ENCODE measurements at regions not wholly inside any gene's neighbourhood (a gene's known extent, or its start where the extent isn't known, plus 50 kb on each side); places are given as distances from the start of the nearest gene placed in this dataset.

DNA sequence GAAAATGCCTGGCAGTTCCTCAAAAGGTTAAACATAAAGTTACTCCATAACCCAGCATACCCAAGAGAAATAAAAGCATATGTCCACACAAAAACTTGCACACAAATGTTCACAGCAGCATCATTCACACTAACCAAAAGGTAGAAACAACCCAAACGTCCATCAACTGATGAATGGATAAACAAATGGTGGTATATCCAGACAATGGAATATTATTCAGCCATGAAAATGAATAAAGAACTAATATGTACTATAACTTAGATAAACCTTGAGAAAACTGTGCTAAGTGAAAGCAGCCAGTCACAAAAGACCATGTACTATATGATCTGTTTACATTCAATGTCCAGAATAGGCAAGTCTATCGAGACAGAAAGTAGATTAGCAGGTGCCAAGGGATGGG, 60.4 kb downstream of the CAMK2N1 start:
- Histone ChIP-seq H3K4me3 (no peak overlapping the region), H3K27me3 (ENCODE audit: insufficient read depth) (peaks cover 18% of the 10 kb centered on the region), H3K79me2 (replicated peaks; ENCODE audit: insufficient read depth) (no peaks in the 10 kb centered on the region), H3K4me1 (ENCODE audit: insufficient read depth) (no peaks in the 10 kb centered on the region), H3K36me3 (ENCODE audit: insufficient read depth) (no peaks in the 10 kb centered on the region), H3K9me2 (ENCODE audit: insufficient read depth) (no peaks in the 10 kb centered on the region), H2AFZ (no peak overlapping the region), H4K20me1 (replicated peaks; ENCODE audit: insufficient read depth) (no peaks in the 10 kb centered on the region), H3F3A (replicated peaks; ENCODE audit: low read depth) (no peaks in the 10 kb centered on the region), H3K27ac (ENCODE audit: low read depth) (no peak overlapping the region), H3K4me2 (no peak overlapping the region)
- Mint-ChIP-seq H3K36me3 (ENCODE audit: low read depth) (no peaks in the 10 kb centered on the region; the same call in 2 of the 3 replicates), H3K9me3 (peaks cover 23% of the 10 kb centered on the region), H3K27me3 (ENCODE audit: insufficient read depth, low read depth, poor library complexity) (peaks cover 11% of the 10 kb centered on the region), H3K4me1 (no peaks in the 10 kb centered on the region), H3K27ac (no peak overlapping the region), H3K4me3 (no peak overlapping the region)
- TF ChIP-seq POLR2AphosphoS5 (IDR thresholded peaks at IDR 0.05; ENCODE audit: low read depth), result no peak
- no peak for TF ChIP-seq JUNB (IDR thresholded peaks at IDR 0.05; ENCODE audit: unreplicated experiment)
- TF ChIP-seq ZNF114 (CRISPR knock-in tag; IDR thresholded peaks at IDR 0.05), result no peak
- no peak for TF ChIP-seq NANOG (IDR thresholded peaks at IDR 0.05; ENCODE audit: borderline replicate concordance)
- TF ChIP-seq STAT1 (IDR thresholded peaks at IDR 0.05; ENCODE audit: unreplicated experiment), result no peak
- no peak for TF ChIP-seq CREB1 (CRISPR knock-in tag; IDR thresholded peaks at IDR 0.05; ENCODE audit: low read depth)
- TF ChIP-seq, protein P1, sequence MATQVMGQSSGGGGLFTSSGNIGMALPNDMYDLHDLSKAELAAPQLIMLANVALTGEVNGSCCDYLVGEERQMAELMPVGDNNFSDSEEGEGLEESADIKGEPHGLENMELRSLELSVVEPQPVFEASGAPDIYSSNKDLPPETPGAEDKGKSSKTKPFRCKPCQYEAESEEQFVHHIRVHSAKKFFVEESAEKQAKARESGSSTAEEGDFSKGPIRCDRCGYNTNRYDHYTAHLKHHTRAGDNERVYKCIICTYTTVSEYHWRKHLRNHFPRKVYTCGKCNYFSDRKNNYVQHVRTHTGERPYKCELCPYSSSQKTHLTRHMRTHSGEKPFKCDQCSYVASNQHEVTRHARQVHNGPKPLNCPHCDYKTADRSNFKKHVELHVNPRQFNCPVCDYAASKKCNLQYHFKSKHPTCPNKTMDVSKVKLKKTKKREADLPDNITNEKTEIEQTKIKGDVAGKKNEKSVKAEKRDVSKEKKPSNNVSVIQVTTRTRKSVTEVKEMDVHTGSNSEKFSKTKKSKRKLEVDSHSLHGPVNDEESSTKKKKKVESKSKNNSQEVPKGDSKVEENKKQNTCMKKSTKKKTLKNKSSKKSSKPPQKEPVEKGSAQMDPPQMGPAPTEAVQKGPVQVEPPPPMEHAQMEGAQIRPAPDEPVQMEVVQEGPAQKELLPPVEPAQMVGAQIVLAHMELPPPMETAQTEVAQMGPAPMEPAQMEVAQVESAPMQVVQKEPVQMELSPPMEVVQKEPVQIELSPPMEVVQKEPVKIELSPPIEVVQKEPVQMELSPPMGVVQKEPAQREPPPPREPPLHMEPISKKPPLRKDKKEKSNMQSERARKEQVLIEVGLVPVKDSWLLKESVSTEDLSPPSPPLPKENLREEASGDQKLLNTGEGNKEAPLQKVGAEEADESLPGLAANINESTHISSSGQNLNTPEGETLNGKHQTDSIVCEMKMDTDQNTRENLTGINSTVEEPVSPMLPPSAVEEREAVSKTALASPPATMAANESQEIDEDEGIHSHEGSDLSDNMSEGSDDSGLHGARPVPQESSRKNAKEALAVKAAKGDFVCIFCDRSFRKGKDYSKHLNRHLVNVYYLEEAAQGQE (IDR thresholded peaks at IDR 0.05; ENCODE audit: unreplicated experiment), result no peak
- TF ChIP-seq, protein P2, sequence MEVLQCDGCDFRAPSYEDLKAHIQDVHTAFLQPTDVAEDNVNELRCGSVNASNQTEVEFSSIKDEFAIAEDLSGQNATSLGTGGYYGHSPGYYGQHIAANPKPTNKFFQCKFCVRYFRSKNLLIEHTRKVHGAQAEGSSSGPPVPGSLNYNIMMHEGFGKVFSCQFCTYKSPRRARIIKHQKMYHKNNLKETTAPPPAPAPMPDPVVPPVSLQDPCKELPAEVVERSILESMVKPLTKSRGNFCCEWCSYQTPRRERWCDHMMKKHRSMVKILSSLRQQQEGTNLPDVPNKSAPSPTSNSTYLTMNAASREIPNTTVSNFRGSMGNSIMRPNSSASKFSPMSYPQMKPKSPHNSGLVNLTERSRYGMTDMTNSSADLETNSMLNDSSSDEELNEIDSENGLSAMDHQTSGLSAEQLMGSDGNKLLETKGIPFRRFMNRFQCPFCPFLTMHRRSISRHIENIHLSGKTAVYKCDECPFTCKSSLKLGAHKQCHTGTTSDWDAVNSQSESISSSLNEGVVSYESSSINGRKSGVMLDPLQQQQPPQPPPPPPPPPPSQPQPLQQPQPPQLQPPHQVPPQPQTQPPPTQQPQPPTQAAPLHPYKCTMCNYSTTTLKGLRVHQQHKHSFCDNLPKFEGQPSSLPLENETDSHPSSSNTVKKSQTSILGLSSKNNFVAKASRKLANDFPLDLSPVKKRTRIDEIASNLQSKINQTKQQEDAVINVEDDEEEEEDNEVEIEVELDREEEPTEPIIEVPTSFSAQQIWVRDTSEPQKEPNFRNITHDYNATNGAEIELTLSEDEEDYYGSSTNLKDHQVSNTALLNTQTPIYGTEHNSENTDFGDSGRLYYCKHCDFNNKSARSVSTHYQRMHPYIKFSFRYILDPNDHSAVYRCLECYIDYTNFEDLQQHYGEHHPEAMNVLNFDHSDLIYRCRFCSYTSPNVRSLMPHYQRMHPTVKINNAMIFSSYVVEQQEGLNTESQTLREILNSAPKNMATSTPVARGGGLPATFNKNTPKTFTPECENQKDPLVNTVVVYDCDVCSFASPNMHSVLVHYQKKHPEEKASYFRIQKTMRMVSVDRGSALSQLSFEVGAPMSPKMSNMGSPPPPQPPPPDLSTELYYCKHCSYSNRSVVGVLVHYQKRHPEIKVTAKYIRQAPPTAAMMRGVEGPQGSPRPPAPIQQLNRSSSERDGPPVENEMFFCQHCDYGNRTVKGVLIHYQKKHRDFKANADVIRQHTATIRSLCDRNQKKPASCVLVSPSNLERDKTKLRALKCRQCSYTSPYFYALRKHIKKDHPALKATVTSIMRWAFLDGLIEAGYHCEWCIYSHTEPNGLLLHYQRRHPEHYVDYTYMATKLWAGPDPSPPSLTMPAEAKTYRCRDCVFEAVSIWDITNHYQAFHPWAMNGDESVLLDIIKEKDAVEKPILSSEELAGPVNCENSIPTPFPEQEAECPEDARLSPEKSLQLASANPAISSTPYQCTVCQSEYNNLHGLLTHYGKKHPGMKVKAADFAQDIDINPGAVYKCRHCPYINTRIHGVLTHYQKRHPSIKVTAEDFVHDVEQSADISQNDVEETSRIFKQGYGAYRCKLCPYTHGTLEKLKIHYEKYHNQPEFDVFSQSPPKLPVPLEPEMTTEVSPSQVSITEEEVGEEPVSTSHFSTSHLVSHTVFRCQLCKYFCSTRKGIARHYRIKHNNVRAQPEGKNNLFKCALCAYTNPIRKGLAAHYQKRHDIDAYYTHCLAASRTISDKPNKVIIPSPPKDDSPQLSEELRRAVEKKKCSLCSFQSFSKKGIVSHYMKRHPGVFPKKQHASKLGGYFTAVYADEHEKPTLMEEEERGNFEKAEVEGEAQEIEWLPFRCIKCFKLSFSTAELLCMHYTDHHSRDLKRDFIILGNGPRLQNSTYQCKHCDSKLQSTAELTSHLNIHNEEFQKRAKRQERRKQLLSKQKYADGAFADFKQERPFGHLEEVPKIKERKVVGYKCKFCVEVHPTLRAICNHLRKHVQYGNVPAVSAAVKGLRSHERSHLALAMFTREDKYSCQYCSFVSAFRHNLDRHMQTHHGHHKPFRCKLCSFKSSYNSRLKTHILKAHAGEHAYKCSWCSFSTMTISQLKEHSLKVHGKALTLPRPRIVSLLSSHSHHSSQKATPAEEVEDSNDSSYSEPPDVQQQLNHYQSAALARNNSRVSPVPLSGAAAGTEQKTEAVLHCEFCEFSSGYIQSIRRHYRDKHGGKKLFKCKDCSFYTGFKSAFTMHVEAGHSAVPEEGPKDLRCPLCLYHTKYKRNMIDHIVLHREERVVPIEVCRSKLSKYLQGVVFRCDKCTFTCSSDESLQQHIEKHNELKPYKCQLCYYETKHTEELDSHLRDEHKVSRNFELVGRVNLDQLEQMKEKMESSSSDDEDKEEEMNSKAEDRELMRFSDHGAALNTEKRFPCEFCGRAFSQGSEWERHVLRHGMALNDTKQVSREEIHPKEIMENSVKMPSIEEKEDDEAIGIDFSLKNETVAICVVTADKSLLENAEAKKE (CRISPR knock-in tag; IDR thresholded peaks at IDR 0.05), result no peak
- no peak for TF ChIP-seq EZH2phosphoT487 (IDR thresholded peaks at IDR 0.05; ENCODE audit: unreplicated experiment)
- no peak for TF ChIP-seq ZNF331 (CRISPR knock-in tag; IDR thresholded peaks at IDR 0.05; ENCODE audit: low read depth)
- TF ChIP-seq, protein P3, sequence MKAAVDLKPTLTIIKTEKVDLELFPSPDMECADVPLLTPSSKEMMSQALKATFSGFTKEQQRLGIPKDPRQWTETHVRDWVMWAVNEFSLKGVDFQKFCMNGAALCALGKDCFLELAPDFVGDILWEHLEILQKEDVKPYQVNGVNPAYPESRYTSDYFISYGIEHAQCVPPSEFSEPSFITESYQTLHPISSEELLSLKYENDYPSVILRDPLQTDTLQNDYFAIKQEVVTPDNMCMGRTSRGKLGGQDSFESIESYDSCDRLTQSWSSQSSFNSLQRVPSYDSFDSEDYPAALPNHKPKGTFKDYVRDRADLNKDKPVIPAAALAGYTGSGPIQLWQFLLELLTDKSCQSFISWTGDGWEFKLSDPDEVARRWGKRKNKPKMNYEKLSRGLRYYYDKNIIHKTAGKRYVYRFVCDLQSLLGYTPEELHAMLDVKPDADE (IDR thresholded peaks at IDR 0.05), result no peak
- no peak for TF ChIP-seq EZH2 (IDR thresholded peaks at IDR 0.05; ENCODE audit: low read depth, unreplicated experiment)
- TF ChIP-seq, protein P4, sequence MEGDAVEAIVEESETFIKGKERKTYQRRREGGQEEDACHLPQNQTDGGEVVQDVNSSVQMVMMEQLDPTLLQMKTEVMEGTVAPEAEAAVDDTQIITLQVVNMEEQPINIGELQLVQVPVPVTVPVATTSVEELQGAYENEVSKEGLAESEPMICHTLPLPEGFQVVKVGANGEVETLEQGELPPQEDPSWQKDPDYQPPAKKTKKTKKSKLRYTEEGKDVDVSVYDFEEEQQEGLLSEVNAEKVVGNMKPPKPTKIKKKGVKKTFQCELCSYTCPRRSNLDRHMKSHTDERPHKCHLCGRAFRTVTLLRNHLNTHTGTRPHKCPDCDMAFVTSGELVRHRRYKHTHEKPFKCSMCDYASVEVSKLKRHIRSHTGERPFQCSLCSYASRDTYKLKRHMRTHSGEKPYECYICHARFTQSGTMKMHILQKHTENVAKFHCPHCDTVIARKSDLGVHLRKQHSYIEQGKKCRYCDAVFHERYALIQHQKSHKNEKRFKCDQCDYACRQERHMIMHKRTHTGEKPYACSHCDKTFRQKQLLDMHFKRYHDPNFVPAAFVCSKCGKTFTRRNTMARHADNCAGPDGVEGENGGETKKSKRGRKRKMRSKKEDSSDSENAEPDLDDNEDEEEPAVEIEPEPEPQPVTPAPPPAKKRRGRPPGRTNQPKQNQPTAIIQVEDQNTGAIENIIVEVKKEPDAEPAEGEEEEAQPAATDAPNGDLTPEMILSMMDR (conservative IDR thresholded peaks at IDR 0.05; ENCODE audit: low read depth in 2 of 2), result no peak
- ATAC-seq (no peak), DNase-seq (ENCODE audit: low spot score) (no peak)
